ENCODE measurements at regions not wholly inside any gene's neighbourhood (a gene's known extent, or its start where the extent isn't known, plus 50 kb on each side); places are given as distances from the start of the nearest gene placed in this dataset.
"Not testable (repeated sequence)": the region's sequence is repeated elsewhere in the genome, so short reads cannot be mapped to it uniquely, and the experiment has no call there.

DNA sequence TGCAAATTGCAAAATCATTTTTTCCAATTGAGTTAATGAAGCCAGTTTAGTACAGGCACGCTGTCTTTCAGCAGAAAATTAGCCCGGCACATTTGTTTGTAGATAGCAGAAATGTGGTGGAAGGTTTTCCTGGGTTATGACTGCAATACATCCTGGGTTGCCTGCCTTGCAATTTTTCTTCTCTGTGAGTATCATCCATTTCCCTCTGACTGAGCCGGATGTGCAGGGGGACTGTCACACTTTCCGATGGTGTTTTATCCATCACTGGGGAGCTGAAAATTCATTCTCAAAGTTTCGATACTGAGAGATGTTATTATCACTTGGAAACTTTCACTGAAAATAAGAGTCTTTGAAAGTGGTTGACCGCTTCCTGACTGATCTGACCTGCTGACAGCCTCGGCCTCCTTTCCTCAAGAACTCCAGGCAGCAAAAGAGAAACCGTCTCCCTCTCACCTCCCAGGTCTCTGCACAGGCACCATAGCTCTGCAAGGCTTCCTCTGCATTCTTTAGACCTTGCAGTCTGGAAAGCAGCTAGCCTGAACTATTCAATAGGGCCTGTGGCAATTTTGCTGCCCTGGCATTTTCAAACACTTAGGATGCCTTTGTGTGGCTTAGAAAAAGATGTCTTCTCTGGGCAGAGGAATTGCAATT is 320.8 kb upstream of the NRP1 start:
- DNase-seq (ENCODE audit: low spot score) = no peak
- intact Hi-C loops (cut with DNase I) = no loop called here

DNA sequence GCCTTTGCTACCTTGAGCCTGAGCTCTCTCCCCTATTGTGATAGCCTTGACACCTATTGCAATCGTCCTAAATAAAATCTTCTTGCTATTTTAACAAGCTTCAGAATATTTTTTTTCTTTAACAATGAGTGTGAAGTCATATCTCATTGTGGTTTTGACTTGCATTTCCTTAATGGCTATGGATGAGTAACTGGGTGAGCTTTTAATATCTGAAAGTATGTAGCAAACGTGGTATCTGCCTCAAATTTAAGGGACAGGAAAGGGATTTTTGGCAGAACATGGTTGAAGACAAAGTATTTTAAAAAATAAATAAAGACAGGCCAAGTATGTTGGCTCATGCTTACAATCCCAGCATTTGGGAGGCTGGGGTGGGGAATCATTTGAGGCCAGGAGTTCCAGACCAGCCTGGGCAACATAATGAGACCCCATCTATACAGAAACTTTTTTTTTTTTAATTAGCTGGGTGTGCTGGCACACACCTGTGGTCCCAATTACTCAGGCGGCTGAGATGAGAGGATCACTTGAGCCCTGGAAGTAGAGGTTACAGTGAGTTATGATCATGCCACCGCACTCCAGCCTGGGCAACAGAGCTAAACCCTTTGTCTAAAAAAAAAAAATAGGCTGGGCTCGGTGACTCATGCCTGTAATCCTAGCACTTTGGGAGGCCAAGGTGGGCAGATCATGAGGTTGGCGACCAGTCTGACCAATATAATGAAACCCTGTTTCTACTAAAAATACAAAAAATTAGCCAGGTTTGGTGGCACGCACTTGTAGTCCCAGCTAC is 319.3 kb upstream of the NRP1 start:
- DNase-seq (ENCODE audit: low spot score) = no peak
- intact Hi-C loops (cut with DNase I) = no loop called here

DNA sequence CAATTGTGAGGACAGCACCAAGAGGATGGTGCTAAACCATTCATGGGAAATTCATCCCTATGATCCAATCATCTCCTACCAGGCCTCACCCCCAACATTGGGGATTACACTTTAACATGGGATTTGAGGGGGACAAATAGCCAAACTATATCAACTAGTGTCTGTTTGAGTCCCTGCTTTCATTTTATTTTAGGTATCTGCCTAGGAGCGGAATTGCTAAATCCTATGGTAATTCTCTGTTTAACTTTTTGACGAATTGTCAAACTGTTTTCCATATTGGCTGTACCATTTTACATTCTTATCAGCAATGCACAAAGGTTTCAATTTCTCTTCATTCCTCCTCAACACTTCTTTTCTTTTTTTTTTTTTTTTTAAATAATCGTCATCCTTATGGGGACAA is 318.4 kb upstream of the NRP1 start:
- intact Hi-C loops (cut with DNase I) = no loop called here
- no peak for DNase-seq (ENCODE audit: low spot score)

- intact Hi-C loops (cut with DNase I); DNase-seq (ENCODE audit: low spot score): not testable (repeated sequence)
Measured at GRCh38 chr10:33650131-33650530, 315.7 kb upstream of the NRP1 start.

GRCh38 chr10:33643042-33643441 is 308.6 kb upstream of the NRP1 start:
- no peak for DNase-seq (ENCODE audit: low spot score)
- intact Hi-C loops (cut with DNase I) = no loop called here

DNA sequence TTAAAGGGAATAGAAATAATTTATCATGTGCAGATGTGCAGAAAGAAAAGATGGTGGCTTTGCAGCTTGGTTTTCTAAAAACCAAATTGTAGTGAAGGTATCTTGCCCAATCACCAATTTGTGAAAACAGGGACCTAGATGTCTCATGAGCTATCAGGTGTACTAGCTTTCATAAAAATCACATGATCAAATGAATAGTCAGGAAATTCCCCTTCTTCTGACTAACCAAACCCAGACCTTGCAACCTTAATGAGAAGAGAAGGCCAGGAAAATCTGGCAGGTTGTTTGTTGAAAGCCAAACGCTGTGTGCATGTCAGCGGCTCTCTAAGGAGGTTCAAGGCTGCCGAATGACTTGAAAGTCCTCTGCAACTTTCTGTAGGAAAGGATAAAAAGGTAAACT is 304.4 kb upstream of the NRP1 start:
- no peak for DNase-seq (ENCODE audit: low spot score)
- intact Hi-C loops (cut with DNase I) = no loop called here

DNA sequence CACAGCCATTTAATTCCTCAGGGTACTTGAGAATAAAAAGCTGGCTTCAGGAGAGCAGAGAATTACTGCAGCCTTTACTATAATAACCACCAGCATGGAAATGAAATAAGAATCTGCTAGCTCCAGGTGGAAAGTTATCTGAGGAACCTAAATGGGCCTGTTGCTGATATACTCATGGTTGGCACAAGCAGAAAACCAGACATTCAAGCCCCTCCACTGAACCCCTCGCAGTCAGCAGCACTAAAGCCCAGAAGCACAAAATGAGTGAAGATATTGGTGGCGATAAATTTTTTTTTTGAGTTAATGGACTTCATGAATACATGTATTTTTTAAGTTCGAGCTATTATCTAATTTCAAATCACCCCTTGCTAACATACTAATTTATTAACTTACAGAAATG is 303.9 kb upstream of the NRP1 start:
- no peak for DNase-seq (ENCODE audit: low spot score)
- intact Hi-C loops (cut with DNase I) = no loop called here

DNA sequence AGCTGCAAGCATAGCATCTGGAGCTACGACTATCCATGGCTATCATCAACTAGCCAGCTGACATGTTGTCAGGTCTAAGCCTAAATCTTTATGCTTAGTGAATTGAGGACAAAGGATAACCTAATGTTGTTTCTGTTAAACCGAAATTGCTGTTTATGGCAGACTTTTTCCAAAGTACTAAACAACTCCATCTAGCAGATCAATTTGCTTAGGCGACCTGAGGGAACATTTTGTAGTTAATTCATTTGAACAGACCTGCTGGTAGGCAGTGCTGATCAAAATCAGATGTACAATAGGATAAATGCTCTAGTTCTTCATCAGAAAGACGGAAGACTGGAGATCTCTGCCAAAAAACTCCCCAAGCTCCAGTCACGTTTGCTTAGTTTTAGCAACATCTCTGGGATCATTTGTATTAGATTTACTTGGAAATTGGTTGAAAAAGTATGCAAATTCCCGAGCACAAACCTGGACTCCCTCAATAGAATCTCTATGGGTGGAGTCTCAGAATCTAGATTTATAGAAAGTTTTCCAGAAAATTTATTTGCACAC is 301.6 kb upstream of the NRP1 start:
- no peak for DNase-seq (ENCODE audit: low spot score)
- intact Hi-C loops (cut with DNase I) = no loop called here

- DNase-seq (ENCODE audit: low spot score) = no peak
- intact Hi-C loops (cut with DNase I) = no loop called here
Measured at GRCh38 chr10:33632432-33632831, 298.0 kb upstream of the NRP1 start.

- intact Hi-C loops (cut with DNase I) = no loop called here
- no peak for DNase-seq (ENCODE audit: low spot score)
Measured at GRCh38 chr10:33631991-33632390, 297.5 kb upstream of the NRP1 start.

DNA sequence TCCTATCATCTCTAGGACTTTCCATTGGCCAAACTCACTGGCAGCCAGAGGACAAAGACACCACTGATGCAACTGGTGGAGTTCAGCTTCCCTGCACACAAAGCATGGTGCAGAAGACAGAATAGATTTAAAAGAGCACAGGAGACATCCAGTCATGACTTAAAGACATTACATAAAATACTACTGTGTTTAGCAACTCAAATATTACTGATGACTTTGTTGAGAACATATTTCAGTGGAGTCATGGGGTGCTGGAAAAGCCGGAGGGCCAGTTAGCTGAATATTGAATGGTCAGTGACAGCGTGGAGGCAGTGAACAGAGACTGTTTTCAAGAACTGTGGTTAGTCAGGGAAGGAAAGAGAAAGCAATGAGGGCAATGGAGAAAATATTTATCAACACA is 296.3 kb upstream of the NRP1 start:
- intact Hi-C loops (cut with DNase I) = no loop called here
- no peak for DNase-seq (ENCODE audit: low spot score)

DNA sequence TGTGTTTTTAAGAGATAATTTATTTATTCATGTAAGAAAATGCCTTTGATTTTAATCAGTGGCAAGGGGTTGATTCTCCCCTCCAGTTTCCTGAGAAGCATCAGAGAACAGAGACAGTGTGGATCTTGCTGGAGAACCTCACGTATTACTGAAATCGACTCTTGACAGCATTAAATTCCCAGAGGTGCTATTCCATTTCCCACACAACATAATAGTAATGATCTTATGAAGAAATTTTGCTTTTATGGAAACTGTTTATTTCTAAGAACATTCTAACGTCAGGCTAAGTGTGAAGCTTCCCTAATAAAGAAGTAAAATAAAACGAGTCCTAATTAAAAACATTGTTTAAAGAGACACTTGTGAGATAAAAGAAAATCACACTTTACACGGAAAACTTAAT is 293.1 kb upstream of the NRP1 start:
- DNase-seq (ENCODE audit: low spot score) = no peak
- intact Hi-C loops (cut with DNase I) = no loop called here

DNA sequence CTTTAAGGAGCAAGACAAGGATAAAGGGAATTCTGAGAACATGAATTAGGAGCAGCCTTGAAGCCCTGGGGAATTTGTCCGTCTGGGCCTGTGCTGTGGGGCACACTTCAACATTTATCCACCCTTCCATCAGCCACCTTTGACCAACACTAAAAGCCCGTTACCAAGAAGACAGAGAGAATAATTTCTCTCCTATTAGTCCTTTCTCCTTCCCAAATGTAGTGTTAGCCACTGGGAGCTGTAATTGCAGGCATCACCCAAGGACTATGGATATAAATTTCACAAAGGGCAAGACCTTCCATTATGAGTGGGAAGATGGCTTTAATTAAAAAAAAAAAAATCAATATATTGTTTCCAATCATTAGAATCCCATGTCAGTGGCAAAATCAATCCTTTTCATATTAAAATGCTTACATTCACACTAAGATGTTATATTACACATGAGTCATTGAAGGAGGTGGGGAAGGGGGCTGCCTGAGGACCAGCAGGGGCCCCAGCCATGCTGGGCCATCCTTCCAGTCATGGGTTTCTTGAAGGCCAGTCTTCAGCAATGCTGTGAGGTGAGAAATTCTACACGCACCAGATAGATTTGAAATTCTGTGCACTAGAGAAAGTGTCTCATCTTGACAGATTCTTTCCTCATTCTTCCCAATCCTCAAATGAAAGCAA is 292.5 kb upstream of the NRP1 start:
- DNase-seq (ENCODE audit: low spot score) = no peak
- intact Hi-C loops (cut with DNase I) = no loop called here

DNA sequence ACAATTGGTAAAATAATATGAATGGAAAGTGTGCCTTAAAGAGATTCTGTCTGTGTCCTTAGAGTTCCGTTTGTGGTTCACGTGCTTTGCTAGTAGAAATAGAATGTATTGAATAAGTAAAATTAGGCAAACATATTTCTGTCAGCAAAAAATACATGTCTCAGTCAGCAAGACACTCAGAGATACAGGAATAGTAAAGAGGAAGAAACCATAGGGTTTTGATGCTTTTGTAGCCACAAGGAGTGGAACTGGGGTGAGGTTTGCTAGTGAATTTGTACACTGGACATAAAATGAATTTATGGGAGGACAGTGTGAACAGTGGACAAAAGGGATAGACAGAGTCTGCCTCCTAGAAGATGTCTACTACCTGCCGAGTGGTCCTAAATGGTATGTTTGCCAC is 289.2 kb upstream of the NRP1 start:
- intact Hi-C loops (cut with DNase I) = no loop called here
- no peak for DNase-seq (ENCODE audit: low spot score)

- intact Hi-C loops (cut with DNase I) = no loop called here
- no peak for DNase-seq (ENCODE audit: low spot score)
Measured at GRCh38 chr10:33621101-33621500, 286.6 kb upstream of the NRP1 start.

DNA sequence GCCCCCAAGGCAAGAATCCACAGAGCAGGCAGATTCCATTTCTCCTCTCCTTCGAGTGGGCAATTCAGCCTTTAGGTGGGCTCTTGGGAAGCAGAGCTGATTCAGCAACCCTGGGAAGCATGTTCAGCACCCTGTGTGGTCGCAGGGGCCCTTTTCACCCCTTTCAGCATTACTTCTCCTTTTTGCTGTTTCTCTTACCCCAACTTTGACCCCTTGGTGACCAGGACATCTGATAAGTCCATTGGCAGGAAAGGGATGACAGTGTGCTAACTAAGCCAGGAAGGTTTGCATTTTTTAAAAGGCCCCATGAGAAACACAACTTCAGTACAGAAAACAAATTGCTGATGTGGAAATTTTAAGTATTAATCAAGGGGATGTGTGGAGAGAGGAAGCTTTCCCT is 283.7 kb upstream of the NRP1 start:
- no peak for DNase-seq (ENCODE audit: low spot score)
- intact Hi-C loops (cut with DNase I) = no loop called here

DNA sequence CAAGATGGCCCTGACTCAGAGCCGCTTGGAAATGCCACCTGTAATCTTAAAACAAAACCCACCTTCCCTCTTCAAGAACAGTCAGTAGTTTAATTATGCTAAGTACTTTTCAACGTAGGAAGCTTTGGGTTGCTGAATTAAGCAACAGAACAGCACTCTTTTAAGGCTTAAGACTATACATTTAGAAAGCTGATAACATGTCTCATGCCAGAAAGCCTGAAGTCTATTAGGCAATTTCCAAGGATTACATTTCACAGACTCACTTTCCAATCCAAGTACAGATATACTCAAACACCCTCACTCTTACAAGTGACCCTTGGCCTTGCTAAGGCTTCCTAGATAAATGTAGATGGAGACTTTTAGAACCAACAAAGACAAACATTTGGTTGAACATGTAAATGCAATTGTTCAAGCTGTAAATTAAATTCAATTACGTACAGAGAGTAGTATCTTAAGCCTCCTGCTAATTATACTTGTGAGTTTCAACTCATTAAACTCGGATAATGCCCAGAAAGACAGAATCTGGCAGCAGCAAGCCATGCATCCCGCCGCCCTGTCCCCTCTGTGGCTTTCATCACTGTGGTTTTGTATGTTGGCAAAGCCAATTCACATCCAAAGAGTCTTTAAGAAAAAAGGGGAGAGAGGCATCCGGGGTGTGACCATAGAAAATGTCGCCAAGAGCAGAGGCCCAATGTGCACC is 283.1 kb upstream of the NRP1 start:
- no peak for DNase-seq (ENCODE audit: low spot score)
- intact Hi-C loops (cut with DNase I) = no loop called here

GRCh38 chr10:33616956-33617355 is 282.5 kb upstream of the NRP1 start:
- intact Hi-C loops (cut with DNase I) = no loop called here
- no peak for DNase-seq (ENCODE audit: low spot score)

- DNase-seq (ENCODE audit: low spot score) = no peak
- intact Hi-C loops (cut with DNase I) = no loop called here
Measured at GRCh38 chr10:33612551-33612950, 278.1 kb upstream of the NRP1 start.

GRCh38 chr10:33612116-33612515 is 277.6 kb upstream of the NRP1 start:
- intact Hi-C loops (cut with DNase I) = no loop called here
- DNase-seq (ENCODE audit: low spot score) = no peak

Measured in cardiac septum (tissue), 1 donor.